Skeletal muscle tissue (tissue), 3 donors: ENCODE measurements at regions not wholly inside any gene's neighbourhood (a gene's known extent, or its start where the extent isn't known, plus 50 kb on each side); places are given as distances from the start of the nearest gene placed in this dataset.

ENCODE experiments used
- H3K27ac ChIP-seq: one replicate; pipeline ENCODE4 v1.7.0; 2013; ENCODE audit warnings: mild to moderate bottlenecking, low read depth, low read length, inconsistent platforms
- H3K27me3 ChIP-seq, 3 donors: one replicate each; pipeline ENCODE4 v1.7.0; 2013; ENCODE audit warnings: low read length in 3 of 3; ENCODE audit not compliant: control insufficient read depth in 3 of 3, insufficient read depth in 3 of 3
- H3K36me3 ChIP-seq, 3 donors: one replicate each; pipeline ENCODE4 v1.7.0; 2013; ENCODE audit warnings: low read length in 3 of 3; ENCODE audit not compliant: control insufficient read depth in 3 of 3, insufficient read depth in 3 of 3
- H3K4me1 ChIP-seq, 3 donors: one replicate each; pipeline ENCODE4 v1.7.0; 2013; ENCODE audit warnings: low read length in 3 of 3, mild to moderate bottlenecking in 3 of 3; ENCODE audit not compliant: control insufficient read depth in 3 of 3, insufficient read depth in 3 of 3
- H3K4me3 ChIP-seq, 3 donors: one replicate each; pipeline ENCODE4 v1.7.0; 2013; ENCODE audit warnings: low read length in 3 of 3
- H3K9ac ChIP-seq, 3 donors: one replicate each; pipeline ENCODE4 v1.7.0; 2013; ENCODE audit warnings: low read length in 3 of 3, mild to moderate bottlenecking in 3 of 3, moderate library complexity in 2 of 3, low read depth in 1 of 3
- H3K9me3 ChIP-seq, 3 donors: one replicate each; pipeline ENCODE4 v1.7.0; 2013; ENCODE audit warnings: low read length in 3 of 3; ENCODE audit not compliant: control insufficient read depth in 3 of 3
- donor health status: Osteomylitis.

GRCh38 chr20:40612247-40612646 is 76.8 kb downstream of the MAFB start:
- no peak overlapping the region for H3K4me3 ChIP-seq
- H3K27ac ChIP-seq = no peak overlapping the region
- no peaks in the 10 kb centered on the region for H3K36me3 ChIP-seq
- no peaks in the 10 kb centered on the region for H3K9me3 ChIP-seq
- H3K27me3 ChIP-seq = no peaks in the 10 kb centered on the region
- H3K9ac ChIP-seq = no peak overlapping the region
- H3K4me1 ChIP-seq = no peaks in the 10 kb centered on the region

- Histone ChIP-seq H3K4me1 (no peaks in the 10 kb centered on the region), H3K9me3 (no peaks in the 10 kb centered on the region), H3K27me3 (no peaks in the 10 kb centered on the region), H3K27ac (no peak overlapping the region), H3K36me3 (no peaks in the 10 kb centered on the region), H3K4me3 (no peak overlapping the region), H3K9ac (no peak overlapping the region)
Observed at GRCh38 chr20:40610730-40611129, 78.3 kb downstream of the MAFB start.

GRCh38 chr20:40607927-40608326 is 81.1 kb downstream of the MAFB start:
- Histone ChIP-seq H3K4me3 (no peak overlapping the region), H3K4me1 (no peaks in the 10 kb centered on the region), H3K9me3 (no peaks in the 10 kb centered on the region), H3K9ac (no peak overlapping the region), H3K36me3 (no peaks in the 10 kb centered on the region), H3K27ac (no peak overlapping the region), H3K27me3 (no peaks in the 10 kb centered on the region)

DNA sequence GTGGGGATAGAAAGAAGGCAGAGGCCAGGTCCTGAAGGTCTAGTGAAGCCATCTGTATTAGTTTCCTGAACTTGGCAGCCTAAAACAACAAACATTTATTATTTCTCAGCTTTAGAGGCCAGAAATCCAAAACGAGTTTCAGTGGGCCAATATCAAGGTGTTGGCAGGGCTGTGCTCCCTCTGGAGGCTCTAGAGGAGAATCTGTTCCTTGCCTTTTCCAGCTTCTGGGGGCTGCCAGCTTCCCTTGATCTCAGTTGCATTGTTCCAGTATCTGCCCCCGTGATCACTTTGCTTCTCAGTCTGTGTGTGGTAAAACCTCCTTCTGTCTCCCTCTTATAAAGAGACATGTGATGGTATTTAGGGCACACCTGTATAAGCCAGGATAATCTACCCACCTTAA is 82.4 kb downstream of the MAFB start:
- H3K36me3 ChIP-seq = no peaks in the 10 kb centered on the region
- no peaks in the 10 kb centered on the region for H3K9me3 ChIP-seq

GRCh38 chr20:40606237-40606636 is 82.8 kb downstream of the MAFB start:
- Histone ChIP-seq H3K27me3 (no peaks in the 10 kb centered on the region), H3K4me3 (no peak overlapping the region), H3K9ac (no peak overlapping the region), H3K27ac (no peak overlapping the region), H3K4me1 (no peaks in the 10 kb centered on the region), H3K9me3 (no peaks in the 10 kb centered on the region), H3K36me3 (no peaks in the 10 kb centered on the region)

More for the DNA sequence above, 82.4 kb downstream of the MAFB start:
- Histone ChIP-seq H3K4me1 (no peaks in the 10 kb centered on the region), H3K27me3 (no peaks in the 10 kb centered on the region), H3K27ac (no peak overlapping the region), H3K4me3 (no peak overlapping the region), H3K9ac (no peak overlapping the region)

DNA sequence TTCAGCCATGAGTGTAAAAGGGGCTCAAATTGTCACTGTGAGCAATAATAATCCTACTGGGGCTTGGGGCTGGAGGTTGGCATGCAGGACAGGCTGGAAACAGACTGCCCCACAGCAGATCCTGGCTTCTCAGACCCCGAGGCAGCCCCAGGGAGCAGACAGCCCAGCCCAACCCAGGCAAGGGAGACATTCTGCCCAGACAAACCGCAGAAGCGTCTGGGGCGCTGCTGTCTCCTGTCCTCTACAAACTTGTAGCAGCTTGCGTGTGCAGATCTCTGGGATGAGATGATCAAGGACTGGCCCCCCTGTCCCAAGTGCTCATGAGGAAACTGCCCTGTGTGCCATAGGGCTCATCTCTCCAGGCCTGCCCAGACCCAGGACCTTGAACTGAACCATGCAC is 84.6 kb downstream of the MAFB start:
- H3K9ac ChIP-seq = no peak overlapping the region
- no peaks in the 10 kb centered on the region for H3K27me3 ChIP-seq
- H3K27ac ChIP-seq = no peak overlapping the region
- no peak overlapping the region for H3K4me3 ChIP-seq
- no peaks in the 10 kb centered on the region for H3K36me3 ChIP-seq
- no peaks in the 10 kb centered on the region for H3K4me1 ChIP-seq
- H3K9me3 ChIP-seq = no peaks in the 10 kb centered on the region

GRCh38 chr20:40603057-40603651 is 85.9 kb downstream of the MAFB start:
- peaks cover 0 to 3% (median 2%) of the 10 kb centered on the region in 3 donors for H3K9me3 ChIP-seq
- no peaks in the 10 kb centered on the region for H3K36me3 ChIP-seq
- H3K27me3 ChIP-seq = no peaks in the 10 kb centered on the region
- no peak overlapping the region for H3K4me3 ChIP-seq
- no peak overlapping the region for H3K9ac ChIP-seq
- no peak overlapping the region for H3K27ac ChIP-seq
- no peaks in the 10 kb centered on the region for H3K4me1 ChIP-seq

GRCh38 chr20:40602381-40602780 is 86.7 kb downstream of the MAFB start:
- no peak overlapping the region for H3K4me3 ChIP-seq
- no peaks in the 10 kb centered on the region for H3K4me1 ChIP-seq
- H3K9ac ChIP-seq = no peak overlapping the region
- no peak overlapping the region for H3K27ac ChIP-seq
- H3K27me3 ChIP-seq = no peaks in the 10 kb centered on the region
- H3K9me3 ChIP-seq = peaks cover 0 to 3% (median 2%) of the 10 kb centered on the region in 3 donors
- H3K36me3 ChIP-seq = no peaks in the 10 kb centered on the region

- peaks cover 0 to 3% (median 2%) of the 10 kb centered on the region in 3 donors for H3K9me3 ChIP-seq
Observed at GRCh38 chr20:40600441-40601219, 88.4 kb downstream of the MAFB start.

GRCh38 chr20:40599987-40600386 is 89.0 kb downstream of the MAFB start:
- no peaks in the 10 kb centered on the region for H3K4me1 ChIP-seq
- H3K9me3 ChIP-seq = peaks cover 0 to 3% (median 2%) of the 10 kb centered on the region in 3 donors
- no peak overlapping the region for H3K27ac ChIP-seq
- H3K4me3 ChIP-seq = no peak overlapping the region
- H3K27me3 ChIP-seq = no peaks in the 10 kb centered on the region
- no peaks in the 10 kb centered on the region for H3K36me3 ChIP-seq
- no peak overlapping the region for H3K9ac ChIP-seq

More at GRCh38 chr20:40600441-40601219, 88.4 kb downstream of the MAFB start:
- Histone ChIP-seq H3K4me3 (no peak overlapping the region), H3K27me3 (no peaks in the 10 kb centered on the region), H3K4me1 (no peaks in the 10 kb centered on the region), H3K9ac (no peak overlapping the region), H3K27ac (no peak overlapping the region), H3K36me3 (no peaks in the 10 kb centered on the region)
